ENCODE measurements at regions not wholly inside any gene's neighbourhood (a gene's known extent, or its start where the extent isn't known, plus 50 kb on each side); places are given as distances from the start of the nearest gene placed in this dataset.

DNA sequence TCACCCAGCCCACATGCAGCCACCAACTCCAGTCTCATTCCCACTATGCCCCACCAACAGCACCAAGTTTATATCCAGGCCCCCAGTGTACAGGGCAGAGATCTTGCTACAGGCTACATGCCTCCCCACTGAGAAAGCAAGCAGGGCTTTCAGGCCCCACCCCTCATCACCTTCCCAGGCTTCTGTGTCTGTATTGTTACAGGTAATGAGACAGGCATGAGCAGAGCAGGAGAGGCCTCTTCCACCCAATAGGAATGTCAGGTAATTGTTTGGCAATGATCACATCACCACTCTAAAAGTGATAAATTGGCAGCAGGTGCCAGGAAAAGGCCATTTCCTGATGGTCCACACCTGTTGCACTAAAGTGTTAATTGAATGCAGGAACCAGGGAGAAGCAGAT, 102.5 kb downstream of the ZNF518B start:
- H3K9ac ChIP-seq (ENCODE audit: low read length), result no peak overlapping the region
- H3K27ac ChIP-seq (ENCODE audit: low read depth, low read length), result no peak overlapping the region
- H3K27me3 ChIP-seq (ENCODE audit: control insufficient read depth in 1 of 2, insufficient read depth in 2 of 2, low read length in 2 of 2), result no peaks in the 10 kb centered on the region
- no peaks in the 10 kb centered on the region for H3K9me3 ChIP-seq (ENCODE audit: low read length)
- no peaks in the 10 kb centered on the region for H3K4me1 ChIP-seq (ENCODE audit: insufficient read depth, low read length)
- H3K4me3 ChIP-seq (ENCODE audit: low read depth in 1 of 2, low read length in 2 of 2), result no peak overlapping the region
- H3K36me3 ChIP-seq (ENCODE audit: insufficient read depth, low read length), result no peaks in the 10 kb centered on the region

- Histone ChIP-seq H3K4me3 (ENCODE audit: low read depth in 1 of 2, low read length in 2 of 2) (no peak overlapping the region), H3K9me3 (ENCODE audit: low read length) (no peaks in the 10 kb centered on the region), H3K27ac (ENCODE audit: low read depth, low read length) (no peak overlapping the region), H3K4me1 (ENCODE audit: insufficient read depth, low read length) (no peaks in the 10 kb centered on the region), H3K27me3 (ENCODE audit: control insufficient read depth in 1 of 2, insufficient read depth in 2 of 2, low read length in 2 of 2) (no peaks in the 10 kb centered on the region), H3K36me3 (ENCODE audit: insufficient read depth, low read length) (no peaks in the 10 kb centered on the region), H3K9ac (ENCODE audit: low read length) (no peak overlapping the region)
These were observed 103.0 kb downstream of the ZNF518B start for GRCh38 chr4:10354225-10354624.

- no peaks in the 10 kb centered on the region for H3K4me1 ChIP-seq (ENCODE audit: insufficient read depth, low read length)
- no peak overlapping the region for H3K4me3 ChIP-seq (ENCODE audit: low read depth in 1 of 2, low read length in 2 of 2)
- no peaks in the 10 kb centered on the region for H3K9me3 ChIP-seq (ENCODE audit: low read length)
- no peak overlapping the region for H3K9ac ChIP-seq (ENCODE audit: low read length)
- no peaks in the 10 kb centered on the region for H3K27me3 ChIP-seq (ENCODE audit: control insufficient read depth in 1 of 2, insufficient read depth in 2 of 2, low read length in 2 of 2)
- no peaks in the 10 kb centered on the region for H3K36me3 ChIP-seq (ENCODE audit: insufficient read depth, low read length)
- H3K27ac ChIP-seq (ENCODE audit: low read depth, low read length), result no peak overlapping the region
These were observed 104.1 kb downstream of the ZNF518B start for GRCh38 chr4:10353110-10353509.

DNA sequence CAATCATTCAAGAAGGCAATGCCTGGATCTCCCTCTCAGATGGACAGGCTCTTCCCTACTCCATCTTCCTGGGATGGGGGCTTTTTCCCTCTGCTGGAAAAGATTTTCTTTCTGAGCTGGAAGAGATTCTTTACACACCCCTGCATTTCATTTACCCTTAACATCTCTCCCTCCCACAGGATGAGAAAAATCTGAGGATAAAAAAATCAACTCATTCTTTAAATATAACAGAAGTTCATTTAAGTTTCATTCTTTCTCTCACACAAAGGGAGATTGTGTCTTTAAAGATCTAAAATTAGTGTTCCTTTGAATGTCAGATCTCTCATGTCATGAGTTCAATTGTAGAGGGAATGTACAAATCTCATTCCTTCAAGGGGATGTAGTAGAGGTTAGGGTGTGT, 109.0 kb downstream of the ZNF518B start:
- no peak overlapping the region for H3K4me3 ChIP-seq (ENCODE audit: low read depth in 1 of 2, low read length in 2 of 2)
- no peak overlapping the region for H3K9ac ChIP-seq (ENCODE audit: low read length)
- H3K27ac ChIP-seq (ENCODE audit: low read depth, low read length), result no peak overlapping the region
- no peaks in the 10 kb centered on the region for H3K36me3 ChIP-seq (ENCODE audit: insufficient read depth, low read length)
- no peaks in the 10 kb centered on the region for H3K4me1 ChIP-seq (ENCODE audit: insufficient read depth, low read length)
- no peaks in the 10 kb centered on the region for H3K27me3 ChIP-seq (ENCODE audit: control insufficient read depth in 1 of 2, insufficient read depth in 2 of 2, low read length in 2 of 2)
- H3K9me3 ChIP-seq (ENCODE audit: low read length), result no peaks in the 10 kb centered on the region

- Histone ChIP-seq H3K36me3 (ENCODE audit: insufficient read depth, low read length) (no peaks in the 10 kb centered on the region), H3K4me1 (ENCODE audit: insufficient read depth, low read length) (no peaks in the 10 kb centered on the region), H3K9ac (ENCODE audit: low read length) (no peak overlapping the region), H3K27ac (ENCODE audit: low read depth, low read length) (no peak overlapping the region), H3K4me3 (ENCODE audit: low read depth in 1 of 2, low read length in 2 of 2) (no peak overlapping the region), H3K9me3 (ENCODE audit: low read length) (no peaks in the 10 kb centered on the region), H3K27me3 (ENCODE audit: control insufficient read depth in 1 of 2, insufficient read depth in 2 of 2, low read length in 2 of 2) (no peaks in the 10 kb centered on the region)
These were observed 109.4 kb downstream of the ZNF518B start for GRCh38 chr4:10347815-10348214.

GRCh38 chr4:10347281-10347795, 109.9 kb downstream of the ZNF518B start:
- H3K4me3 ChIP-seq (ENCODE audit: low read depth in 1 of 2, low read length in 2 of 2), result no peak overlapping the region
- H3K4me1 ChIP-seq (ENCODE audit: insufficient read depth, low read length), result no peaks in the 10 kb centered on the region
- H3K9ac ChIP-seq (ENCODE audit: low read length), result no peak overlapping the region
- no peak overlapping the region for H3K27ac ChIP-seq (ENCODE audit: low read depth, low read length)
- no peaks in the 10 kb centered on the region for H3K36me3 ChIP-seq (ENCODE audit: insufficient read depth, low read length)
- H3K27me3 ChIP-seq (ENCODE audit: control insufficient read depth in 1 of 2, insufficient read depth in 2 of 2, low read length in 2 of 2), result no peaks in the 10 kb centered on the region
- H3K9me3 ChIP-seq (ENCODE audit: low read length), result no peaks in the 10 kb centered on the region

DNA sequence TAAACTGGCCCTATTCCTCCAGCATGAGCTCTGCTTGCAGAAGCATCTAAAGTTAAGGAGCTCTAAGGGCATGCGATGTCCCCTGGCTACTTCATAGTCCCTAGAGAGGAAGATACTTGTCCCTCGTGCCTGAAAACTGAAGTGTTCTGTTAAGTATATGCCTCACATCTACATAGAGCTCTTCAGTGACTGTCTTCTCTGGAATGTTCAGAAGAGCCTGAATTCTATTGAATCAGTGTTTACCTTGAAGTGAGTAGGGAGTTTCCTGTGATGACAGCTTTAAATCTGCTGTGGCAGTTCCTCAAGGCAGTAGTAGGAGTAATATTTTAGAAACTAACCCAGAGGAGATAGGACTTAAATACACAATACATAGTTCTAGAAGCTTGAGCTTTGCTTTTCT, 111.2 kb downstream of the ZNF518B start:
- H3K27ac ChIP-seq (ENCODE audit: low read depth, low read length), result no peak overlapping the region
- H3K27me3 ChIP-seq (ENCODE audit: control insufficient read depth in 1 of 2, insufficient read depth in 2 of 2, low read length in 2 of 2), result no peaks in the 10 kb centered on the region
- no peaks in the 10 kb centered on the region for H3K4me1 ChIP-seq (ENCODE audit: insufficient read depth, low read length)
- no peak overlapping the region for H3K4me3 ChIP-seq (ENCODE audit: low read depth in 1 of 2, low read length in 2 of 2)
- H3K9me3 ChIP-seq (ENCODE audit: low read length), result no peaks in the 10 kb centered on the region
- no peak overlapping the region for H3K9ac ChIP-seq (ENCODE audit: low read length)
- H3K36me3 ChIP-seq (ENCODE audit: insufficient read depth, low read length), result no peaks in the 10 kb centered on the region

GRCh38 chr4:10345381-10345784, 111.8 kb downstream of the ZNF518B start:
- Histone ChIP-seq H3K4me1 (ENCODE audit: insufficient read depth, low read length) (no peaks in the 10 kb centered on the region), H3K27ac (ENCODE audit: low read depth, low read length) (no peak overlapping the region), H3K9ac (ENCODE audit: low read length) (no peak overlapping the region), H3K9me3 (ENCODE audit: low read length) (no peaks in the 10 kb centered on the region), H3K4me3 (ENCODE audit: low read depth in 1 of 2, low read length in 2 of 2) (no peak overlapping the region), H3K27me3 (ENCODE audit: control insufficient read depth in 1 of 2, insufficient read depth in 2 of 2, low read length in 2 of 2) (no peaks in the 10 kb centered on the region), H3K36me3 (ENCODE audit: insufficient read depth, low read length) (no peaks in the 10 kb centered on the region)

GRCh38 chr4:10344824-10345223, 112.4 kb downstream of the ZNF518B start:
- H3K27me3 ChIP-seq (ENCODE audit: control insufficient read depth in 1 of 2, insufficient read depth in 2 of 2, low read length in 2 of 2), result no peaks in the 10 kb centered on the region
- no peak overlapping the region for H3K9ac ChIP-seq (ENCODE audit: low read length)
- no peaks in the 10 kb centered on the region for H3K36me3 ChIP-seq (ENCODE audit: insufficient read depth, low read length)
- no peaks in the 10 kb centered on the region for H3K4me1 ChIP-seq (ENCODE audit: insufficient read depth, low read length)
- no peak overlapping the region for H3K4me3 ChIP-seq (ENCODE audit: low read depth in 1 of 2, low read length in 2 of 2)
- H3K9me3 ChIP-seq (ENCODE audit: low read length), result no peaks in the 10 kb centered on the region
- H3K27ac ChIP-seq (ENCODE audit: low read depth, low read length), result no peak overlapping the region

GRCh38 chr4:10343656-10344055, 113.6 kb downstream of the ZNF518B start:
- Histone ChIP-seq H3K4me3 (ENCODE audit: low read depth in 1 of 2, low read length in 2 of 2) (no peak overlapping the region), H3K9me3 (ENCODE audit: low read length) (no peaks in the 10 kb centered on the region), H3K36me3 (ENCODE audit: insufficient read depth, low read length) (no peaks in the 10 kb centered on the region), H3K27ac (ENCODE audit: low read depth, low read length) (no peak overlapping the region), H3K27me3 (ENCODE audit: control insufficient read depth in 1 of 2, insufficient read depth in 2 of 2, low read length in 2 of 2) (no peaks in the 10 kb centered on the region), H3K9ac (ENCODE audit: low read length) (no peak overlapping the region), H3K4me1 (ENCODE audit: insufficient read depth, low read length) (no peaks in the 10 kb centered on the region)

- Histone ChIP-seq H3K4me3 (ENCODE audit: low read depth in 1 of 2, low read length in 2 of 2) (no peak overlapping the region), H3K27me3 (ENCODE audit: control insufficient read depth in 1 of 2, insufficient read depth in 2 of 2, low read length in 2 of 2) (no peaks in the 10 kb centered on the region), H3K9me3 (ENCODE audit: low read length) (no peaks in the 10 kb centered on the region), H3K9ac (ENCODE audit: low read length) (no peak overlapping the region), H3K36me3 (ENCODE audit: insufficient read depth, low read length) (no peaks in the 10 kb centered on the region), H3K27ac (ENCODE audit: low read depth, low read length) (no peak overlapping the region), H3K4me1 (ENCODE audit: insufficient read depth, low read length) (no peaks in the 10 kb centered on the region)
These were observed 114.4 kb downstream of the ZNF518B start for GRCh38 chr4:10342866-10343265.

GRCh38 chr4:10336471-10336870, 120.8 kb downstream of the ZNF518B start:
- H3K4me1 ChIP-seq (ENCODE audit: insufficient read depth, low read length), result no peaks in the 10 kb centered on the region
- H3K36me3 ChIP-seq (ENCODE audit: insufficient read depth, low read length), result no peaks in the 10 kb centered on the region
- no peaks in the 10 kb centered on the region for H3K27me3 ChIP-seq (ENCODE audit: control insufficient read depth in 1 of 2, insufficient read depth in 2 of 2, low read length in 2 of 2)
- H3K9ac ChIP-seq (ENCODE audit: low read length), result no peak overlapping the region
- H3K27ac ChIP-seq (ENCODE audit: low read depth, low read length), result no peak overlapping the region
- no peak overlapping the region for H3K4me3 ChIP-seq (ENCODE audit: low read depth in 1 of 2, low read length in 2 of 2)
- no peaks in the 10 kb centered on the region for H3K9me3 ChIP-seq (ENCODE audit: low read length)
